ENCODE measurements at regions not wholly inside any gene's neighbourhood (a gene's known extent, or its start where the extent isn't known, plus 50 kb on each side); places are given as distances from the start of the nearest gene placed in this dataset.

GRCh38 chr2:177325554-177325953 lies 61.0 kb upstream of the NFE2L2 start:
- TF ChIP-seq CTCF (IDR thresholded peaks at IDR 0.05) (no peak), POLR2A (IDR thresholded peaks at IDR 0.05) (no peak)
